Naive B cell (primary cell): ENCODE measurements at regions not wholly inside any gene's neighbourhood (a gene's known extent, or its start where the extent isn't known, plus 50 kb on each side); places are given as distances from the start of the nearest gene placed in this dataset.
"Not testable (repeated sequence)": the region's sequence is repeated elsewhere in the genome, so short reads cannot be mapped to it uniquely, and the experiment has no call there.

Experiments
- ATAC-seq, 2 donors: fragments of 150-1000 bp; cut with Tn5 transposase; 2 replicates each; pipeline ENCODE4 v1.10.0; 2021; ENCODE audit warnings: low read depth in 2 of 2, mild to moderate bottlenecking in 2 of 2, moderate library complexity in 2 of 2
- DNase-seq: peaks from one replicate; pipeline ENCODE4 v3.0.0; 2022
- H3K27ac Mint-ChIP-seq, 6 donors: one replicate each; pipeline ENCODE4 v1.8.0; 2020 to 2022; ENCODE audit warnings: mild to moderate bottlenecking in 6 of 6, mixed read lengths in 6 of 6, moderate library complexity in 5 of 6, inconsistent platforms in 2 of 6
- H3K27me3 Mint-ChIP-seq, 3 donors: one replicate each; pipeline ENCODE4 v1.8.0; 2021 to 2022; ENCODE audit warnings: mixed read lengths in 3 of 3, mild to moderate bottlenecking in 1 of 3
- H3K36me3 Mint-ChIP-seq, 2 donors: one replicate each; pipeline ENCODE4 v1.8.0; 2020 to 2022; ENCODE audit warnings: mixed read lengths in 2 of 2, inconsistent platforms in 1 of 2, mild to moderate bottlenecking in 1 of 2
- H3K4me1 Mint-ChIP-seq, 3 donors: one replicate each; pipeline ENCODE4 v1.8.0; 2020 to 2022; ENCODE audit warnings: mixed read lengths in 3 of 3, inconsistent platforms in 1 of 3, mild to moderate bottlenecking in 1 of 3, moderate library complexity in 1 of 3
- H3K4me3 Mint-ChIP-seq, 8 donors: one replicate each; pipeline ENCODE4 v1.8.0; 2020 to 2022; ENCODE audit warnings: mild to moderate bottlenecking in 8 of 8, mixed read lengths in 8 of 8, moderate library complexity in 8 of 8, inconsistent platforms in 2 of 8
- H3K9me3 Mint-ChIP-seq, 7 donors: one replicate each; pipeline ENCODE4 v1.8.0; 2020 to 2022; ENCODE audit warnings: mixed read lengths in 7 of 7, mild to moderate bottlenecking in 5 of 7, inconsistent platforms in 2 of 7, moderate library complexity in 1 of 7

GRCh38 chr4:187077744-187078401 lies 354.2 kb upstream of the FAT1 start:
- no peaks in the 10 kb centered on the region for H3K27me3 Mint-ChIP-seq
- no peaks in the 10 kb centered on the region for H3K4me1 Mint-ChIP-seq
- no peak overlapping the region for H3K27ac Mint-ChIP-seq
- H3K36me3 Mint-ChIP-seq: no peaks in the 10 kb centered on the region
- H3K9me3 Mint-ChIP-seq: peaks cover 0 to 8% (median 4%) of the 10 kb centered on the region in 7 donors
- ATAC-seq (no peak), DNase-seq (no peak)
- no peak overlapping the region for H3K4me3 Mint-ChIP-seq

- Mint-ChIP-seq H3K9me3 (peaks cover 0 to 6% (median 0%) of the 10 kb centered on the region in 7 donors), H3K27me3 (no peaks in the 10 kb centered on the region), H3K36me3 (no peaks in the 10 kb centered on the region), H3K27ac (no peak overlapping the region), H3K4me1 (no peaks in the 10 kb centered on the region), H3K4me3 (no peak overlapping the region)
- DNase-seq: no peak
- ATAC-seq: no peak
Measured at GRCh38 chr4:187084701-187085100, 361.0 kb upstream of the FAT1 start.

DNA sequence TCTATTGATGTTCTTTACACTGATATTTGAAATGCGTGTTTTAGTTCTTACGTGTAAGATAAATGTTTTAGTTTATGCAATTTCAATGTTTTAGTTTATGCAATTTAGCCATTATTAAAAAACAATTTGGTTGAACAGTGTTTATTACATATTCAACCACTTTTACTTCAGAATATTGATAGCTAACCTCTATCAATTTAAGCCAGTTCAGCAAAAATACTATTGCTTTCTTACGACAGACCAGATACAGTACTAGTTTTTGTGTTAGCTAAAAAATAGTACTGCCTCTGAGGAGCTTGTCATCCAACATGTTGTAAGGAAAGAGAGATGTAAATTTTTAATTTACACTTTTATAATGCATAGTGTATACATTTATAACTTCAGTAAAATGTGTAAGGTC lies 361.7 kb upstream of the FAT1 start:
- H3K9me3 Mint-ChIP-seq: peaks cover 0 to 11% (median 0%) of the 10 kb centered on the region in 7 donors

DNA sequence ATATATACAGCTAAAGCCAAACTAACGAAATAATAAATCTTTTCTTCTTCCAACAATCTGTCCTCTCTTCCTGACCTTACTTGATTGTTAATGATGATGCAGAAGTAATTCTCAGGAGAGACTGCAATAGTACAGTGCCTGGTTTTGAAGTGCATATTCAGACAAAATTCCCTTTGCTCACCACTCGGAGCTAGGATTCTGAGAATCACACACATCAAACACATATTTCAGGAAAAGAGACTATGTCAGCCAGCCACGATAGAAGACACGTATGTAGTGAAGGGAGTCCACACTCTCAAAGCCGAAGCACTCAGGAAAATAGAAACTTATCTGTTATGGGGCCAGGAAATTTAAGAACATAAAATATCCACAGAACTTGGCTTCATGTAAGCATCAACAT lies 362.5 kb upstream of the FAT1 start:
- Mint-ChIP-seq H3K4me3 (no peak overlapping the region), H3K27me3 (no peaks in the 10 kb centered on the region), H3K27ac (no peak overlapping the region), H3K4me1 (no peaks in the 10 kb centered on the region), H3K9me3 (peaks cover 0 to 14% (median 3%) of the 10 kb centered on the region in 7 donors), H3K36me3 (no peaks in the 10 kb centered on the region)
- ATAC-seq: no peak
- DNase-seq: no peak

More for the DNA sequence above, 361.7 kb upstream of the FAT1 start:
- H3K4me1 Mint-ChIP-seq: no peaks in the 10 kb centered on the region
- DNase-seq (no peak), ATAC-seq (no peak)
- no peaks in the 10 kb centered on the region for H3K36me3 Mint-ChIP-seq
- H3K27ac Mint-ChIP-seq: no peak overlapping the region
- H3K4me3 Mint-ChIP-seq: no peak overlapping the region
- no peaks in the 10 kb centered on the region for H3K27me3 Mint-ChIP-seq

- Mint-ChIP-seq H3K36me3 (no peaks in the 10 kb centered on the region), H3K9me3 (peaks cover 0 to 17% (median 3%) of the 10 kb centered on the region in 7 donors), H3K27ac (no peak overlapping the region), H3K4me3 (no peak overlapping the region), H3K4me1 (no peaks in the 10 kb centered on the region), H3K27me3 (no peaks in the 10 kb centered on the region)
- DNase-seq (no peak), ATAC-seq (no peak)
Measured at GRCh38 chr4:187088070-187088799, 364.6 kb upstream of the FAT1 start.

DNA sequence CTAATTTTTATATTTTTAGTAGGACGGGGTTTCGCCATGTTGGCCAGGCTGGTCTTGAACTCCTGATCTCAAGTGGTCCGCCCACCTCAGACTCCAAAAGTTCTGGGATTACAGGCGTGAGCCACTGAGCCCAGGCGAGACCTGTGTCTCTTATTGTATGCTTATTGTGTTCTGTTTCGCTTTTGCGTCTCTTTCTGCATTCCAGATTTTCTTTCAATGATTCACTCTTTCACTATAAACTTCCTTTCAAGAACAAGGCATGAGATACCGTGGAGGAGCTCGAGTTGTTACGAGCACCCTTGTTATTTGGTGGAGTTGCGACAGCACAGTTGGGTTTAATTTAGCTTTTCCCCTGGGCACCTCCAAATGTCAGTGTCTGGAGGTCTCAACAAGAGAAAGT lies 366.7 kb upstream of the FAT1 start:
- no peak for DNase-seq

GRCh38 chr4:187090832-187091231 lies 367.2 kb upstream of the FAT1 start:
- not testable (repeated sequence) for H3K27ac Mint-ChIP-seq, ATAC-seq, H3K27me3 Mint-ChIP-seq, H3K4me3 Mint-ChIP-seq, H3K36me3 Mint-ChIP-seq, DNase-seq, H3K4me1 Mint-ChIP-seq
- H3K9me3 Mint-ChIP-seq: peaks cover 0 to 19% (median 13%) of the 10 kb centered on the region in 7 donors

More for the DNA sequence above, 366.7 kb upstream of the FAT1 start:
- Mint-ChIP-seq H3K27ac (no peak overlapping the region), H3K27me3 (no peaks in the 10 kb centered on the region), H3K9me3 (peaks cover 0 to 19% (median 9%) of the 10 kb centered on the region in 7 donors), H3K4me1 (no peaks in the 10 kb centered on the region), H3K4me3 (no peak overlapping the region), H3K36me3 (no peaks in the 10 kb centered on the region)
- ATAC-seq: no peak

DNA sequence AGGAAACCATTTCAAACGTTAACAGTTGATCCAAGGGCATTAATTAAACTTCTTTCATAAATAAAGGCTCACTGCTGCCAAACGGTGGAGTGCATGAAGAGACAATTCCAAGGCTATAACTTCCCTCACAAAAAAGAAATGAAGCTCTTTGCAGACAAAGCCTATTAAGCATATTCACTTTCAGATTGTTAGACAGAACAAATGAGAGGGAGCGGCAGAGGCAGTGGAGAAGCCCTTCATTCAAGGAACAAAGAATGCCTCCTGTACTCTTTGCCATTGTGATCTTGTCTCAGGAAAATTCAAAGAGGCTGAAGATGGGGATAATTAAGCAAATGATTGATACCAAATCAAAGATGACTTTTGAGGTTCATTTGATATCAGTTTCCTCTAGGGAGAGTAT lies 370.5 kb upstream of the FAT1 start:
- Mint-ChIP-seq H3K36me3 (no peaks in the 10 kb centered on the region), H3K9me3 (peaks cover 0 to 31% (median 13%) of the 10 kb centered on the region in 7 donors), H3K4me3 (no peak overlapping the region)

DNA sequence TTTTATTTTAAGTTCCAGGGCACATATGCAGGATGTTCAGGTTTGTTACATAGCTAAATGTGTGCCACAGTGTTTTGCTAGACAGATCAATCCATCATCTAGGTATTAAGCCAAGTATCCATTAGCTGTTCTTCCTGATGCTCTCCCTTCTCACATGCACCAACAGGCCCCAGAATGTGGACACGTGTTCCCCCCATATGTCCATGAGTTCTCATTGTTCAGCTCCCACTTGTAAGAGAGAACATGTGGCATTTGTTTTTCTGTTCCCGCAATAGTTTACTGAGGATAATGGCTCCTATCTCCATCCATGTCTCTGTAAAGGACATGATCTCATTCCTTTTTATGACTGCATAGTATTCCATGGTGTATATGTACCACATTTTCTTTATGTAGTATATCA lies 374.8 kb upstream of the FAT1 start:
- no peak for ATAC-seq
- no peak overlapping the region for H3K4me3 Mint-ChIP-seq
- peaks cover 0 to 23% (median 10%) of the 10 kb centered on the region in 7 donors for H3K9me3 Mint-ChIP-seq
- no peak for DNase-seq
- H3K27ac Mint-ChIP-seq: no peak overlapping the region
- H3K27me3 Mint-ChIP-seq: no peaks in the 10 kb centered on the region
- H3K36me3 Mint-ChIP-seq: no peaks in the 10 kb centered on the region
- H3K4me1 Mint-ChIP-seq: no peaks in the 10 kb centered on the region

More for the DNA sequence above, 370.5 kb upstream of the FAT1 start:
- H3K27ac Mint-ChIP-seq: no peak overlapping the region
- no peaks in the 10 kb centered on the region for H3K4me1 Mint-ChIP-seq
- DNase-seq (no peak), ATAC-seq (no peak)
- no peaks in the 10 kb centered on the region for H3K27me3 Mint-ChIP-seq

- H3K4me1 Mint-ChIP-seq: no peaks in the 10 kb centered on the region
- H3K4me3 Mint-ChIP-seq: no peak overlapping the region
- H3K27me3 Mint-ChIP-seq: no peaks in the 10 kb centered on the region
- ATAC-seq (no peak), DNase-seq (no peak)
- H3K27ac Mint-ChIP-seq: no peak overlapping the region
- no peaks in the 10 kb centered on the region for H3K36me3 Mint-ChIP-seq
- H3K9me3 Mint-ChIP-seq: peaks cover 0 to 10% (median 6%) of the 10 kb centered on the region in 7 donors
Measured at GRCh38 chr4:187103351-187103750, 379.7 kb upstream of the FAT1 start.

DNA sequence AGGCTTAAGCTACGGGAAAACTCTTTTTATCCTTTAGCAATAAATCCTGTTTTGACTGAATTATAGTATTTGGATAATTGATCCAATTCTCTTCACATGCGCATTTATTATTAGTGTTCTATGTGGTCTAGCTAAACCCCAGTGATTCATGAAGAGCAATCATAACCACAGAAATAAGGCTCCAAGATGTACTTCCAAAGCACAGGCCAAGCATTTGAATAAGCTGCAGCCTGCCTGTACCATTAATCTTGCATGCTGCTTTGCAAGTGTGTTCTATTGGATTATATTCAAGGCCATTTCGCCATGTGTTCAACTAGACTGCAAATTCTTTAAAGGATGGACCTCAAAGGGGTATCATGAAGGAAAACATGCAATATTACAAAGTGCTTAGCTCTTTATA lies 385.2 kb upstream of the FAT1 start:
- DNase-seq: no peak
- no peaks in the 10 kb centered on the region for H3K27me3 Mint-ChIP-seq
- H3K9me3 Mint-ChIP-seq: peaks cover 0 to 12% (median 4%) of the 10 kb centered on the region in 7 donors
- no peaks in the 10 kb centered on the region for H3K4me1 Mint-ChIP-seq
- H3K4me3 Mint-ChIP-seq: no peak overlapping the region
- ATAC-seq: no peak
- H3K36me3 Mint-ChIP-seq: no peaks in the 10 kb centered on the region
- H3K27ac Mint-ChIP-seq: no peak overlapping the region

DNA sequence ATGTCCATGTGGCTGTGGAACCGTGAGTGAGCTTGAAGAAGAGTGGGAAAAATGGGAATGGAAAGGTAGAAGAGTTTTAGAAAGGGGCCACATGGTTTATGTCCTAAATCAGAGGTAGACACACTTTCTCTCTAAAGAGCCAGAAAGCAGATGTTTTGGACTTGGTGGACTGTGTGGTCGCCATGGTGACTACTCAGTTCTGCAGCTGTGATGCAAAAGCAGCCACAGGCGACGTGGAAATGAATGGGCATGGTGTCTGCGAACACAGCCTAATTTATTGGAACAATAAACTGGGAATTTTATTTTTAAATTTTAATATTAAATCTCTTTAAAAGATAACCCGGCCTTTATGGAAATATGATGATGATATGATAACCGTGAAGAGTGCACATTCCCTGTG lies 386.0 kb upstream of the FAT1 start:
- H3K9me3 Mint-ChIP-seq: peaks cover 0 to 12% (median 4%) of the 10 kb centered on the region in 7 donors
- no peaks in the 10 kb centered on the region for H3K4me1 Mint-ChIP-seq
- no peaks in the 10 kb centered on the region for H3K36me3 Mint-ChIP-seq
- no peak for ATAC-seq
- no peaks in the 10 kb centered on the region for H3K27me3 Mint-ChIP-seq
- no peak for DNase-seq
- no peak overlapping the region for H3K4me3 Mint-ChIP-seq
- no peak overlapping the region for H3K27ac Mint-ChIP-seq

DNA sequence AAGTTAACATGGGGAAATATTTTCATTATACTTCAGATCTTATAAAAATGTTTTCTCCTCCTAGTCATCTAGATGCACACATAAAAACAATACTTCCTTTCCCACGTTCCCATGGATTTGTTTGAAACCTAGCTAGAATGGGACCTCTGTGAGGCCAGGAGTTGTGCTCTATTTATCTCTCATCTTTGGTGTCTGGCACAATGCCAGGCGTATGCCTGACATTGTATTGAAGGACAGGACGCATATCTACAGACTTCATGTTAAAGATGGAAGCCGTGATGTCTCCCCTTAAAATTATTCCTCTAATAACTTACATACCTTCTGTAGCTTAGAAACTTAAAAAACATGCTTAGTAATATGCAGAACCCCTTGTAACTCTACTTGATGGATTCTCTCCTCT lies 394.5 kb upstream of the FAT1 start:
- Mint-ChIP-seq H3K4me1 (no peaks in the 10 kb centered on the region), H3K4me3 (no peak overlapping the region), H3K27me3 (no peaks in the 10 kb centered on the region), H3K36me3 (no peaks in the 10 kb centered on the region), H3K27ac (peak overlapping the region in 1 of 6 donors; percentile 63), H3K9me3 (peaks cover 0 to 11% (median 2%) of the 10 kb centered on the region in 7 donors)
- no peak for DNase-seq
- no peak for ATAC-seq

GRCh38 chr4:187118602-187119120 lies 395.0 kb upstream of the FAT1 start:
- H3K27ac Mint-ChIP-seq: no peak overlapping the region
- no peak overlapping the region for H3K4me3 Mint-ChIP-seq

More at GRCh38 chr4:187118602-187119120, 395.0 kb upstream of the FAT1 start:
- H3K9me3 Mint-ChIP-seq: peaks cover 0 to 7% (median 0%) of the 10 kb centered on the region in 7 donors
- no peaks in the 10 kb centered on the region for H3K4me1 Mint-ChIP-seq
- ATAC-seq: no peak
- H3K36me3 Mint-ChIP-seq: no peaks in the 10 kb centered on the region
- DNase-seq: no peak
- no peaks in the 10 kb centered on the region for H3K27me3 Mint-ChIP-seq
